ENCODE measurements at regions not wholly inside any gene's neighbourhood (a gene's known extent, or its start where the extent isn't known, plus 50 kb on each side); places are given as distances from the start of the nearest gene placed in this dataset.

DNA sequence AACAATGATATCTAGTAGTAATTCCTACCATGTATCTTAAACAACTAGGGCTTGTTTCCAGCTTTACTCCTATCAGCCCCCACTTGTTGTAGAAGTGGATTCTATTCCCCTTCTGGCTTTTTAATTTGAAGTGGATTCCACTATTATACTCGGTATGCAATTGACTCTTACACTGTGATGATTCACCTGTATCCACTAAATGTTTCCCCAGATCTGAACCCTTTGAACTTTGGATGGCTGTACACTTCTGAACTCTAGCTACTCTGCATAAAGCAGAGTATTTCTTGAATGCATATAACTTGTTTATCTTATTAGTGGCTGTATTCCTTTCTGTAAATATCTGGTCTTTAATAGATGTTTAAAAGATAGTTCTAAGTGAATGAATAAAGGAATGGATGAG lies 538.4 kb upstream of the NRSN1 start:
- no peak for TF ChIP-seq MXI1 (conservative IDR thresholded peaks at IDR 0.05; ENCODE audit: poor library complexity, severe bottlenecking)
- no peak for TF ChIP-seq CTCF (IDR thresholded peaks at IDR 0.05; ENCODE audit: poor library complexity, severe bottlenecking)
- TF ChIP-seq REST (IDR thresholded peaks at IDR 0.05; ENCODE audit: borderline replicate concordance) = no peak
- no peak for TF ChIP-seq RAD21 (conservative IDR thresholded peaks at IDR 0.05)
- TF ChIP-seq EP300 (conservative IDR thresholded peaks at IDR 0.05; ENCODE audit: poor library complexity, severe bottlenecking) = no peak
- TF ChIP-seq POLR2AphosphoS5 (IDR thresholded peaks at IDR 0.05) = no peak
- TF ChIP-seq SMC3 (conservative IDR thresholded peaks at IDR 0.05; ENCODE audit: poor library complexity) = no peak
- no peak for TF ChIP-seq EZH2 (IDR thresholded peaks at IDR 0.05; ENCODE audit: borderline replicate concordance, insufficient read depth, low read length, poor library complexity, severe bottlenecking)
- TF ChIP-seq TAF1 (IDR thresholded peaks at IDR 0.05; ENCODE audit: low read depth) = no peak

Data from neural cell (in vitro differentiated cells).